ENCODE measurements at regions not wholly inside any gene's neighbourhood (a gene's known extent, or its start where the extent isn't known, plus 50 kb on each side); places are given as distances from the start of the nearest gene placed in this dataset.
"Not testable (repeated sequence)": the region's sequence is repeated elsewhere in the genome, so short reads cannot be mapped to it uniquely, and the experiment has no call there.

- H3K4me3 Mint-ChIP-seq; H3K36me3 Mint-ChIP-seq (ENCODE audit: low read depth); H3K4me1 Mint-ChIP-seq (ENCODE audit: low read depth); intact Hi-C loops (cut with micrococcal nuclease); H3K27ac Mint-ChIP-seq; H3K27me3 Mint-ChIP-seq: not testable (repeated sequence)
- peaks cover 26% of the 10 kb centered on the region for H3K9me3 Mint-ChIP-seq
These were observed 176.7 kb upstream of the ZNF717 start for GRCh38 chr3:75962054-75962453.

DNA sequence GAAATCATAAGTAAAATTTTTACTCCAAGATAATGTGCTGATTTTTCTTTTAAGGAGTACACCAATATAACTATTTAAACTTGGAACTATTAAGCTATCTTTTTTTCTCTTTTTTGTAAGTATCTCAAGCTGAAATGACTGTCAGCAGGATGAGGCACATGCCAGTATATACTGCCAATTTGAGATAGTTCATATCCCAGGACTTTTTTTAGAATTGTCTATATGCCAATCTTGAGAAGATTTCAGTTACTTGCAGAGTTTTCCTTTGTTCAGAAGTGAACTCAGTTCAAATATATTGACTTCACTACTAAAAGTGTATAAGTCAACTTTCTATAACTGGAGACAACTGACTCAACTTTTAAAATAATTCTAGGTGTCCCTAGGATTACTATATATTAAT lies 181.7 kb upstream of the ZNF717 start:
- intact Hi-C loops (cut with micrococcal nuclease), result no loop called here
- Mint-ChIP-seq H3K4me3 (no peak overlapping the region), H3K27ac (no peak overlapping the region), H3K9me3 (peaks cover 7% of the 10 kb centered on the region), H3K4me1 (ENCODE audit: low read depth) (no peaks in the 10 kb centered on the region), H3K27me3 (no peaks in the 10 kb centered on the region), H3K36me3 (ENCODE audit: low read depth) (no peaks in the 10 kb centered on the region)

DNA sequence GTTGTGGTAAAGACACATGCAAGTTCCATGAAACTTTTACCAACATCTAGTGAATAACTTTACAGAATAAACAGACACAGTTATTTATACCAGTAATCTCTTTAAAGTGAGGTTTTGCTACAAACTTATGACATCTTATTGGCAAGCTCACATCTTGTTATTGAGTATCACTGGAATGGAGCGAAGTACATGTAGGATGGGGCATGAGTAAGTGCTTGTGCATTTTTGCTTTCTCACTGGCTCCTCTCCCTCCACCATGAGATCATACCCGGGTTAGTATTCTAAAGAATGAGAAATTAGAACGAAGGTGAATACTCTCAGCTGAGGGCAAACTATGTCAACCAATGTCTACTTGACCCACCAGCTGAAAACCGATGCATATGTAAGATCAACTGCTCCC lies 193.3 kb upstream of the ZNF717 start:
- Mint-ChIP-seq H3K27ac (no peak overlapping the region), H3K36me3 (ENCODE audit: low read depth) (no peaks in the 10 kb centered on the region), H3K4me1 (ENCODE audit: low read depth) (no peaks in the 10 kb centered on the region), H3K27me3 (no peaks in the 10 kb centered on the region), H3K9me3 (peaks cover 21% of the 10 kb centered on the region), H3K4me3 (no peak overlapping the region)
- intact Hi-C loops (cut with micrococcal nuclease), result no loop called here

DNA sequence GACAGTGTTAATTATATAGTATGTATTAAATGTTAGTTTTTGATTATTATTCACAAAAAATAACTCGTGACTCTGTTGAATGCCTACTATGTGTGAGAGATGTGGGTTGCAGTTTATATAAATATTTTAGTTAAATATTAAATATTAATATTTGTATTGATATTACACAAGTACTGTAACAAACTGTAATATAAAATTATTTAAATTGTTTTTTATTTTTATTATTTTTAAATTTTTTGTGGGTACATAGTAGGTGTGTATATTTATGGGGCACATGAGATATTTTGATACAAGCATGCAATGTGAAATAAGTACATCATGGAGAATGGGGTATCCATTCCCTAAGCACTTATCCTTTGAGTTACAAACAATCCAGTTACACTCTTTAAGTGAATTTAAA lies 196.1 kb upstream of the ZNF717 start:
- Mint-ChIP-seq H3K4me1 (ENCODE audit: low read depth) (no peaks in the 10 kb centered on the region), H3K36me3 (ENCODE audit: low read depth) (no peaks in the 10 kb centered on the region), H3K27ac (no peak overlapping the region), H3K27me3 (no peaks in the 10 kb centered on the region), H3K9me3 (peaks cover 16% of the 10 kb centered on the region), H3K4me3 (no peak overlapping the region)
- intact Hi-C loops (cut with micrococcal nuclease), result no loop called here

DNA sequence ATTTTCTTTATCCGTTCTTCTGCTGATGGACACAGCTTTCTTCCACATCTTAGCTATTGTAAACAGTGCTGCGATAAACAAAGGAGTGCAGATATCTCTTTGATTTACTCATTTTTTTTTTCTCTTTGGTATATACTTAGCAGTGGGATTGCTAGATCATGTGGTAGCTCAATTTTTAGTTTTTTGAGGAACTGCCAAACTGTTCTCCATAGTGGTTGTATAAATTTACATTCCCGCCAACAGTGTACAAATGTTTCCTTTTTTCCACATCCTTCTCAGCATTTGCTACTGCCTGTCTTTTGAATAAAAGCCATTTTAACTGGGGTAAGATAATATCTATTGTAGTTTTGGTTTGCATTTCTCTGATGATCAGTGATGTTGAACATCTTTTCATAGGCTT lies 196.8 kb upstream of the ZNF717 start:
- no peak overlapping the region for H3K4me3 Mint-ChIP-seq
- H3K27ac Mint-ChIP-seq, result no peak overlapping the region
- peaks cover 16% of the 10 kb centered on the region for H3K9me3 Mint-ChIP-seq
- intact Hi-C loops (cut with micrococcal nuclease), result no loop called here
- no peaks in the 10 kb centered on the region for H3K27me3 Mint-ChIP-seq
- H3K4me1 Mint-ChIP-seq (ENCODE audit: low read depth), result no peaks in the 10 kb centered on the region
- H3K36me3 Mint-ChIP-seq (ENCODE audit: low read depth), result no peaks in the 10 kb centered on the region

DNA sequence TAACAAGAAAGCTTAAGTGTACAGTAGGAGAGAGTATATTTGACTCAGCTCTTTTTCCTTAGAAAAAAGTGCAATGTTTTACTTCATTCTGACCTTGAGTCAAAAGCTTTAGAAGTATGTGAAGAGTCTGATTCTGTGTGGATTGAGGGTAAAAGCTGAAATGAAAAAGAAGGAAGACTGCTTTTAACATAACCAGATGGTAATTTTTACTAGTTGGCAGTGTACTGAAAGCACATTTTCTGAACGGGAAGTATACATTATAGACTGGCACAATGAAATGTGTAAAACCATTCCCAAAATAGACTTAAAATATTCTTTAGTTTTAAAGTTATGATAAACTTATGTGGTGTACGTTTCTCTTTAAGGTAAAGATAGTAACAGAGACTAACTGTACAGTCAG lies 197.8 kb upstream of the ZNF717 start:
- no peak overlapping the region for H3K4me3 Mint-ChIP-seq
- intact Hi-C loops (cut with micrococcal nuclease), result no loop called here
- H3K4me1 Mint-ChIP-seq (ENCODE audit: low read depth), result no peaks in the 10 kb centered on the region
- H3K27ac Mint-ChIP-seq, result no peak overlapping the region
- no peaks in the 10 kb centered on the region for H3K27me3 Mint-ChIP-seq
- H3K36me3 Mint-ChIP-seq (ENCODE audit: low read depth), result no peaks in the 10 kb centered on the region
- H3K9me3 Mint-ChIP-seq, result peaks cover 18% of the 10 kb centered on the region

DNA sequence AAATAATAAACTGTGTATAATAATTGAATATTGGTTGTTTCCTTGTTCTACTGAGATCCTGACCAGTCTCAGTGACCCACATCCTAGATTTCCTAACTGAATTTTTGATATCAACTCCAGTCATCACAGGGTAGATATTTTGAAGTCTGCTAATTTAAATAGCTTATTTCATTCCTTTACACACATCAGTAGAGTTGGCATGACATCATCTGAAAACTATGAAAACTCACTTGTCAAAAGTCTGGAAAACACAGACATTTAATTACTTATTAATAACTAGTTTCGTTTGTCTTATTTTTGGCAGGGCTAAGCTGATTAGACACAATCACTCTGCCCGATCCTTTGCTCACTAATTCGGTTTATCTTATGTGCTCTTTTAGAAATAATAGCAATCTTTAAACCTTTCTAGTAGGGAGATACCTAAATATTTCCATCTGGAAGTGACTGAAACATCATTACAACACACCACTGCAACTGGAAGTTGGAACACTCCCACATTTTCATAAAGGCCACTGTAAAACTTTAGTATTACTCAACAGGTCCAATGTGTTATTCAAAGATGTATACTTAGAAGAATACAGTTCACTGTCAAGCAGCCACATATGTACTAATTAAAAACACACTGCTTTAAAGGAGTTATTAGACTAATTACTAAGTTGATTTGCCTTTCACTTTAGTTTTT lies 198.4 kb upstream of the ZNF717 start:
- Mint-ChIP-seq H3K4me1 (ENCODE audit: low read depth) (no peaks in the 10 kb centered on the region), H3K27ac (no peak overlapping the region), H3K4me3 (no peak overlapping the region), H3K36me3 (ENCODE audit: low read depth) (no peaks in the 10 kb centered on the region), H3K9me3 (peaks cover 24% of the 10 kb centered on the region), H3K27me3 (no peaks in the 10 kb centered on the region)
- intact Hi-C loops (cut with micrococcal nuclease), result no loop called here

DNA sequence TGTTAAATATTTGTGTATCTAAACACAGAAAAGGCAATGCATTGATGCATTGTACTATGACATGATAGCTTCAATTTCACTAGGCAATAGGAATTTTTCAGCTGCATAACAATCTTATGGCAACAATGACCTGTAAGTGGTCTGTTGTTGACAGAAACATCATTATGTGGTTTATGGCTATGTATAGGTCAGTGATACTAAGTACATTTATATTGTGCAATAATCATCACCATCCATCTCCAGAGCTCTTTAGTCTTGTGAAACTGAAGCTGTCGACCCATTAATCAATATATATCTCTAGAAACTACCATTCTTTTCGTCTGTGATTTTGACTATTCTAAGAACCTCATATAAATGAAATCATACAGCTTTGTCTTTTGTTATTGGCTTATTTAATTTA lies 200.1 kb upstream of the ZNF717 start:
- H3K4me3 Mint-ChIP-seq, result no peak overlapping the region
- H3K4me1 Mint-ChIP-seq (ENCODE audit: low read depth), result no peaks in the 10 kb centered on the region
- intact Hi-C loops (cut with micrococcal nuclease), result no loop called here
- no peaks in the 10 kb centered on the region for H3K27me3 Mint-ChIP-seq
- H3K36me3 Mint-ChIP-seq (ENCODE audit: low read depth), result no peaks in the 10 kb centered on the region
- no peak overlapping the region for H3K27ac Mint-ChIP-seq
- H3K9me3 Mint-ChIP-seq, result peaks cover 25% of the 10 kb centered on the region

- no peaks in the 10 kb centered on the region for H3K4me1 Mint-ChIP-seq (ENCODE audit: low read depth)
These were observed 224.9 kb upstream of the ZNF717 start for GRCh38 chr3:76010252-76010651.

GRCh38 chr3:76011121-76011520 lies 225.8 kb upstream of the ZNF717 start:
- Mint-ChIP-seq H3K36me3 (ENCODE audit: low read depth) (no peaks in the 10 kb centered on the region), H3K4me1 (ENCODE audit: low read depth) (no peaks in the 10 kb centered on the region), H3K27me3 (no peaks in the 10 kb centered on the region), H3K9me3 (no peaks in the 10 kb centered on the region), H3K27ac (no peak overlapping the region), H3K4me3 (no peak overlapping the region)
- intact Hi-C loops (cut with micrococcal nuclease), result no loop called here

More at GRCh38 chr3:76010252-76010651, 224.9 kb upstream of the ZNF717 start:
- Mint-ChIP-seq H3K27ac (no peak overlapping the region), H3K4me3 (no peak overlapping the region), H3K27me3 (no peaks in the 10 kb centered on the region), H3K9me3 (no peaks in the 10 kb centered on the region), H3K36me3 (ENCODE audit: low read depth) (no peaks in the 10 kb centered on the region)
- intact Hi-C loops (cut with micrococcal nuclease), result no loop called here

DNA sequence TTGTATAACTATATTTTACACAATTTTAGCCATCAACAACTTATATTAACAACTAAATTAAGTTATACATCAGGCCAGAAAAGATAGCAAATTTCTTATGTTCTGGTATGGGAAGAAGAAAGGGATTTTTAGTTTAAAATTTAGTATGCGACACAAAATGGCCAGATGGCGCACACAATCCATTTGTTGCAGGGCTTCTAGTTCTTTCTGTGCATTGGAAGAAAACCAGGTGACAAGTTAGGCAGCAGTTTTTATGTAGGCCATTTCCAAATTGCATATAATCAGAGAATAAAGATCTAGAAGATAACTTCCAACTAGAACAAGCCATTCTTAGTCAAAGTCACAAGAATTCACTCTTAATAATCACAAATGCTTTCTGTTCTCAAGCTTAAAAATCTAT lies 230.1 kb upstream of the ZNF717 start:
- Mint-ChIP-seq H3K9me3 (no peaks in the 10 kb centered on the region), H3K4me3 (no peak overlapping the region), H3K27me3 (no peaks in the 10 kb centered on the region), H3K4me1 (ENCODE audit: low read depth) (no peaks in the 10 kb centered on the region), H3K27ac (no peak overlapping the region), H3K36me3 (ENCODE audit: low read depth) (no peaks in the 10 kb centered on the region)
- intact Hi-C loops (cut with micrococcal nuclease), result no loop called here

DNA sequence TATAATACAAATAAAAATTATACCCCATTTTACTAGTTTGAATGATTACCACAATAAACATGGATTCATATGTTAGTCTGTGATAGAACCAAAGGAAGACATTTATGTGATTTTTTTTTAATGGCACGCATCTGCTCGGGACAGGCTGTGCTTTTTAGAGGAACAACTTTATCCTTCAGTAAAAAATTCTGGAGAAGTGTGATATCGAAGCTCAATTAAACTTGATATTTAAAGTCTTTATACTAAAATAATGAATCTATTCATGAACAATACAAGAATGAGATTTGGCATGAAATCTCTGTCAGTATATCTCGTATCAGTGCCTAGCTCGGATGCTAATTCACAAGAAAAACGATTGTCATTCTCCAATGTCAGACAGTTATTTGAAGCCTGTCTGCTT lies 230.8 kb upstream of the ZNF717 start:
- Mint-ChIP-seq H3K36me3 (ENCODE audit: low read depth) (no peaks in the 10 kb centered on the region), H3K4me3 (no peak overlapping the region)

DNA sequence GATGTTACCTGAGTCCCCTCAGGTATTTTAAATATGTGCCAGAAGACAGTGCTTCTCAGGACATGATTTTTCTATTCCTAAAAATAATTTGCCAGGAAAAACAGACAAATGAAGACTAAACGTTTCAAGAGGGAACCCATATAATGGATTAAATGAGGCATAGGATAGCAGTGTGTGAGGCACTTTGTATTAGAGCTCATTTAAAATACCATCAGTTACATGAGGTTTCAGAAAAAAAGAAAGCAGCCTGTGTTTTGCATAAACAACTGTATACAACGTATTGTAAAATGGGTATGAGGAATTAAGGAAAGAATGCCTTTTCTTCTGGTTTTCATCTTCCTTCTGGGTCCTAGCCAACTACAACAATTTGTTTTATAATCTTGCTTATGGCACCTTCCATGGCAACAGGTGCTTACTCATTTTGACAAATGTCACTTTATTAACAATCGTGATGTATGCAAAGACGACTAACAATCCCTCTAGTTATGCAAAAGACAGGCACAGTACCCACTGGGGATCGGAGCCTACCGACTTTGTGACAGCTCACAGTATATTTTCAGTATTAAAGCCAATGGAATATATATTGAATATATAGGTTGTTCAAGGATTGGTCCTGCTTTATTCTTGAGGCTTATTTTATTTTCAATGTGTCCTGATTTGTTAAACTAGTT lies 231.6 kb upstream of the ZNF717 start:
- no peaks in the 10 kb centered on the region for H3K27me3 Mint-ChIP-seq
- H3K4me3 Mint-ChIP-seq, result no peak overlapping the region
- no peaks in the 10 kb centered on the region for H3K9me3 Mint-ChIP-seq
- no peak overlapping the region for H3K27ac Mint-ChIP-seq
- no peaks in the 10 kb centered on the region for H3K4me1 Mint-ChIP-seq (ENCODE audit: low read depth)
- no peaks in the 10 kb centered on the region for H3K36me3 Mint-ChIP-seq (ENCODE audit: low read depth)
- intact Hi-C loops (cut with micrococcal nuclease), result no loop called here

More for the DNA sequence above, 230.8 kb upstream of the ZNF717 start:
- intact Hi-C loops (cut with micrococcal nuclease), result no loop called here
- no peaks in the 10 kb centered on the region for H3K27me3 Mint-ChIP-seq
- no peaks in the 10 kb centered on the region for H3K9me3 Mint-ChIP-seq
- no peak overlapping the region for H3K27ac Mint-ChIP-seq
- no peaks in the 10 kb centered on the region for H3K4me1 Mint-ChIP-seq (ENCODE audit: low read depth)

GRCh38 chr3:76021376-76021775 lies 236.0 kb upstream of the ZNF717 start:
- Mint-ChIP-seq H3K4me1 (ENCODE audit: low read depth) (no peaks in the 10 kb centered on the region), H3K9me3 (no peaks in the 10 kb centered on the region), H3K4me3 (no peak overlapping the region), H3K27ac (no peak overlapping the region), H3K27me3 (no peaks in the 10 kb centered on the region), H3K36me3 (ENCODE audit: low read depth) (no peaks in the 10 kb centered on the region)
- intact Hi-C loops (cut with micrococcal nuclease), result no loop called here

DNA sequence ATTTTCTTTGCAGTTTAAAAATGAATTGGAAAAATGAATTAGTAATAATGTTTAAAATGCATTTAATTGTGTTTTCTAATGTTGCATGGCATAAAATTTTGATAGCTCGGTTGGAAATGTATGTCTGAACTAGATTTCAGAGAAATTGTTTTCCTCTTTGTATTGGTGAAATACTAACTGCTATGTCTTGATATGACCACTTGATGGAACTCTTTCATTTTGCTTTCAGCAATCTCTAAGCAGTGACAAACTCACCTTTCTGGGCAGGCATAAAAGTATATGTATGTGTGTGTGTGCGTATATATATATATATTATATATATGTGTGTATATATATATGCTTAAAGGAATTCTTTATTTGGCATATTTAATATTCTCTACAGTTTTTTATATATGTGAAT lies 239.3 kb upstream of the ZNF717 start:
- Mint-ChIP-seq H3K27ac (no peak overlapping the region), H3K27me3 (no peaks in the 10 kb centered on the region), H3K36me3 (ENCODE audit: low read depth) (no peaks in the 10 kb centered on the region), H3K4me1 (ENCODE audit: low read depth) (no peaks in the 10 kb centered on the region), H3K9me3 (no peaks in the 10 kb centered on the region), H3K4me3 (no peak overlapping the region)
- intact Hi-C loops (cut with micrococcal nuclease), result no loop called here

All from dendritic cell treated with granulocyte-macrophage colony-stimulating factor and Interleukin-4, amounts not matched to agents 40 ng/mL and 50 ng/mL, for 4 days (primary cell).